Mesodermal cell (in vitro differentiated cells): ENCODE measurements at regions not wholly inside any gene's neighbourhood (a gene's known extent, or its start where the extent isn't known, plus 50 kb on each side); places are given as distances from the start of the nearest gene placed in this dataset.

Experiments used
- H3K27ac ChIP-seq: 2 replicates; pipeline ENCODE4 v1.7.0; 2013; ENCODE audit warnings: mild to moderate bottlenecking, low read depth, low read length, moderate library complexity; ENCODE audit not compliant: severe bottlenecking
- H3K36me3 ChIP-seq: 2 replicates; pipeline ENCODE4 v1.7.1; 2013; ENCODE audit warnings: mild to moderate bottlenecking, low read length, moderate library complexity; ENCODE audit not compliant: control insufficient read depth, insufficient read depth
- H3K4me1 ChIP-seq: one replicate; pipeline ENCODE4 v1.7.1; 2013; ENCODE audit warnings: mild to moderate bottlenecking, low read length; ENCODE audit not compliant: insufficient read depth, control insufficient read depth, poor library complexity, severe bottlenecking
- H3K4me3 ChIP-seq: 2 replicates; pipeline ENCODE4 v1.7.0; 2013; ENCODE audit warnings: low read length, control low read depth, mild to moderate bottlenecking; ENCODE audit not compliant: insufficient read depth, poor library complexity, severe bottlenecking; ENCODE audit errors: extremely low read depth
- H3K9me3 ChIP-seq: 2 replicates; pipeline ENCODE4 v1.7.1; 2013; ENCODE audit warnings: mild to moderate bottlenecking, low read length, moderate library complexity; ENCODE audit not compliant: control insufficient read depth
- WGBS, 2 experiments: methylation state at CpG; one replicate each; pipeline ENCODE4 v1.1.5; 2013; ENCODE audit warnings: missing lambda C conversion rate in 2 of 2; ENCODE audit not compliant: insufficient coverage in 2 of 2; 5-methylcytosine and 5-hydroxymethylcytosine counted together

DNA sequence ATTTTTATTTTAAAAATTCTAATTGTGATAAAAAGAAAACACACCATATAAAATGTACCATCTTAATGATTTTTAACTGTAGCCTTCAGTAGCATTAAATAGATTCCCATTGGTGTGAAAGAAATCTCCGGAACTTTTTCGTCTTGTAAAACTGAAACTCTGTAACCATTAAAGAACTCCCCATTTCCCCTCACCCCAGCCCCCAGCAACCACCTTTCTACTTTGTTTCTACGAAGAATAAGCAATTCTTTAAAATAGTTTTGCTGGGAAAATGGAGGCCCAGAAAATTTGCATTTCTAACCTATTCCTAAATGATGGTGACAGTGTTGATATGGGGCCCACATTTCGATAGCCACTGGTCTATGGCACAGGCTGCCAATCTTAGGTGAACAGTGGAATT, 305.4 kb upstream of the PFKP start:
- no peaks in the 10 kb centered on the region for H3K4me1 ChIP-seq
- 75 to 88% methylated on average over 1 to 2 of the region's 4 CpGs for whole genome bisulfite sequencing, 2 experiments
- H3K4me3 ChIP-seq = no peak overlapping the region
- H3K27ac ChIP-seq = no peak overlapping the region
- no peaks in the 10 kb centered on the region for H3K36me3 ChIP-seq
- no peaks in the 10 kb centered on the region for H3K9me3 ChIP-seq

DNA sequence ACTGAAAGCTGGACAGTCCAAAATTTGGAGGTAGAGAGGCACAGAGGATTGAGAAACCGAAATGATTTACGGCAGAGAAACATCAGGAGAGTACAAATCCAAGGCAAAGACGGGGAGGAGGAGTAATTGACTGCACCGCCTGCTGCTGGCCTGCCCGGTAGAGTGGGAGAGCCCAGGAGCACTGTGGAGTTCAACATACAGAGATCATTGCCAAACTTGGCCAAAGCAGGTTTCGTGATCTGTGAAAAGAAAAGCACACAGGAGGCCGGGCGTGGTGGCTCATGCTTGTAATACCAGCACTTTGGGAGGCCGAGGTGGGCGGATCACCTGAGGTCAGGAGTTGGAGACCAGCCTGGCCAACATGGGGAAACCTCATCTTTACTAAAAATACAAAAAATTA, 306.0 kb upstream of the PFKP start:
- WGBS, 2 experiments = 84 to 86% methylated on average over 10 of the region's 10 CpGs
- H3K4me3 ChIP-seq = no peak overlapping the region
- H3K4me1 ChIP-seq = no peaks in the 10 kb centered on the region
- no peak overlapping the region for H3K27ac ChIP-seq
- no peaks in the 10 kb centered on the region for H3K9me3 ChIP-seq
- H3K36me3 ChIP-seq = no peaks in the 10 kb centered on the region

DNA sequence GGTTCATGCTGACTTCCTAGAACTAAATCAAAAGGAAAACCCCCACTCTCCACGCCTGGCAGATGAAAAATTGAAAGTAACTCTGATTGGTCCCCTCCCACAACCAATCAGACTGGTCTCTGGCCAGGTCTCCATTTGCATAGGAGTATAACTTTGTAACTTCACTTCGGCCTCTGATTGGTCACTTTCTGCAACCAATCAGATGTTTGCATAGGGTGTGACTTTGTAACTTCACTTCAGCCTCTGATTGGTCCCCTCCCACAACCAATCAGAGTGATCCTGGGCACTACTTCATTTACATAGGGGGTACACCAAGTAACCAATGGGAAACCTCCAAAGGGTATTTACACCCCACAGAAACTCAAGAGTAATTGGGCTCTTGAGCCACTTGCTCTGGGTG, 306.6 kb upstream of the PFKP start:
- Histone ChIP-seq H3K4me1 (no peaks in the 10 kb centered on the region), H3K27ac (no peak overlapping the region), H3K9me3 (no peaks in the 10 kb centered on the region), H3K4me3 (no peak overlapping the region), H3K36me3 (no peaks in the 10 kb centered on the region)
- WGBS, 2 experiments = 83 to 86% methylated on average over 1 of the region's 2 CpGs

DNA sequence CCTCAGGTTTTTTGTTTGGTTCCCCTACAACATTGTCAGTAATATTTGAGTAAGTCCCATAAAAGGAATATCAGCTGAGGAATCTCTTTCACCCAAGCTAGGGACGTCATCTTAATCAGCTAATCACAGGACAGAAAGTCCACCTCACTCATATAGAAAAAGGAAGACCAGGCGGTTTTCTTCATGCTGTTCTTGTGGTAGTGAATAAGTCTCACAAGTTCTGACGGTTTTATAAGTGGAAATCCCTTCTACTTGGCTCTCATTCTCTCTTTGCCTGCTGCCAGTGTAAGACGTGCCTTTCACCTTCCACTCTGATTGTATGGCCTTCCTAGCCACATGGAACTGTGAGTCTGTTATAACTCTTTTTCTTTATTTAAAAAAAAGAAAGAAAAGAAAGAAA, 308.1 kb upstream of the PFKP start:
- no peaks in the 10 kb centered on the region for H3K4me1 ChIP-seq

DNA sequence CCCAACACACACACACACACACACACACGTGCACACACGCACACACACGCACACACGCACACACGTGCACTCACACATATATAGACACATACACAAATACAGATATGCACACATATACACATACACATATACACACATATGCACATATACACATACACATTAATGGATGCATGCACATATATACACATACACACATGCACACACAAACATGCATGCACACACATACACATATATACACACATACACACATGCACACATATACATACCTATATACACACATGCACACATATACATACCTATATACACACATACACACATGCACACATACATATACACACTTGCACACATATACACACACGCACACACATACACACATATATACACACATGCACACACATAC, 312.4 kb upstream of the PFKP start:
- Histone ChIP-seq H3K27ac (no peak overlapping the region), H3K4me1 (no peaks in the 10 kb centered on the region), H3K36me3 (no peaks in the 10 kb centered on the region), H3K9me3 (no peaks in the 10 kb centered on the region), H3K4me3 (no peak overlapping the region)
- WGBS, 2 experiments = 43 to 54% methylated on average over 5 to 6 of the region's 6 CpGs

More for the DNA sequence above, 308.1 kb upstream of the PFKP start:
- H3K9me3 ChIP-seq = no peaks in the 10 kb centered on the region
- H3K36me3 ChIP-seq = no peaks in the 10 kb centered on the region
- H3K4me3 ChIP-seq = no peak overlapping the region
- H3K27ac ChIP-seq = no peak overlapping the region
- WGBS, 2 experiments = 80% methylated on average over 1 of the region's 4 CpGs; no CpG with 5 or more reads in 1 of the 2 experiments

DNA sequence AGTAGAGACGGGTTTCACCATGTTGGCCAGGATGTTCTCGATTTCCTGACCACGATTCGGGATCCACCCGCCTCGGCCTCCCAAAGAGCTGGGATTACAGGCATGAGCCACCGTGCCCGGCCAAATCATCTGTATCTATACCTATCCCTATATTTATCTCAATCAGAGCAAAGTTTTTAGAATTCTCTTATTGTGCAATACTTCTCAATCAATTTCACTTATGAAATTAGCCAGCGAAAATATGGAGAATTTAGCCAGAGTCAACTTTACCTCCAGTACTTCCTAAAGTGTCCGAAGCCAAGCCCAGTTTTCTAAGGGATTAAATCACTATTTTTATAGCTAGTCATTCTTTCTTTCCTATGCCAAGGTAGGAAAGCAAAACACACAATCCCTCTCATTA, 319.1 kb upstream of the PFKP start:
- WGBS, 2 experiments = 90 to 96% methylated on average over 9 to 10 of the region's 10 CpGs
- Histone ChIP-seq H3K27ac (no peak overlapping the region), H3K36me3 (no peaks in the 10 kb centered on the region), H3K9me3 (no peaks in the 10 kb centered on the region), H3K4me3 (no peak overlapping the region), H3K4me1 (no peaks in the 10 kb centered on the region)

DNA sequence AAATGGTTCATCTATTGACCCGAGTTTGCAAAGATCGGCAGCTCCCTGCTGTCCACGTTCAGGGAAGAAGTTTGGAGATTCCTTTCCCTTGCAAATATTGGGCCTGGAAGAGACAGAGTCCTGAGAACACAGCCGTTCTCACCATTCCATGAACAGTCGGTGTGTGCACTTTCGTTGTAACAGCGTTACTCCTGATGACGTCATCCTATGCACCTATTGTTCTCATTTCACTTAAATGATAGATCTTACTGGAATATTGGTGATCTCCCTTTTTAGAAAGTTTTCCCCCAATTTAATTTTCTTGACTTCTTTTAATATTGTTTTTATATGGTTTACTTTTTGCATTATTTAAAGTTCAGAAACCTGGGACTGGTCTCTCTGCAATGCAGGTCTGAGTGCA, 320.7 kb upstream of the PFKP start:
- H3K36me3 ChIP-seq = no peaks in the 10 kb centered on the region
- no peak overlapping the region for H3K4me3 ChIP-seq
- WGBS, 2 experiments = 83 to 84% methylated on average over 7 of the region's 8 CpGs
- no peaks in the 10 kb centered on the region for H3K9me3 ChIP-seq
- no peaks in the 10 kb centered on the region for H3K4me1 ChIP-seq
- H3K27ac ChIP-seq = no peak overlapping the region

DNA sequence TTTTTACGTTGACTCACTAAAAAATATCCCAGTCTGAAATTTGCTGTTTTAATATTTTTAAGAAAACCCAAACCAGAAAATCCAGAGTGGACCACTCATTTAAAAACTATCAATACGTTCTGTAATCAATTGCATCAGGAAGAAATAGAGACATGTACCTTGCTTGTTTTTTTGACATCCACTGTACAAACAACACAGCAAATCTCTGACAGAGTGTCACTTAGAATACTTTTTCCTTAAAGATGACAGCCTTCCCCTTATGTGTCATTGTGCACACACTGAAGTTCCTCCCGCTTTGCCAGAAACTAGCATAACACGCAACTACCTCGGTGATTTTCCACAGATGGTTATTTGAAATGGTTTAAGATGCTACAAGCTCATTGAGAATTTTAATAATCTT, 321.7 kb upstream of the PFKP start:
- no peak overlapping the region for H3K4me3 ChIP-seq
- no peaks in the 10 kb centered on the region for H3K36me3 ChIP-seq
- 100% methylated on average over 1 to 3 of the region's 5 CpGs for WGBS, 2 experiments
- no peaks in the 10 kb centered on the region for H3K4me1 ChIP-seq
- H3K27ac ChIP-seq = no peak overlapping the region
- no peaks in the 10 kb centered on the region for H3K9me3 ChIP-seq

DNA sequence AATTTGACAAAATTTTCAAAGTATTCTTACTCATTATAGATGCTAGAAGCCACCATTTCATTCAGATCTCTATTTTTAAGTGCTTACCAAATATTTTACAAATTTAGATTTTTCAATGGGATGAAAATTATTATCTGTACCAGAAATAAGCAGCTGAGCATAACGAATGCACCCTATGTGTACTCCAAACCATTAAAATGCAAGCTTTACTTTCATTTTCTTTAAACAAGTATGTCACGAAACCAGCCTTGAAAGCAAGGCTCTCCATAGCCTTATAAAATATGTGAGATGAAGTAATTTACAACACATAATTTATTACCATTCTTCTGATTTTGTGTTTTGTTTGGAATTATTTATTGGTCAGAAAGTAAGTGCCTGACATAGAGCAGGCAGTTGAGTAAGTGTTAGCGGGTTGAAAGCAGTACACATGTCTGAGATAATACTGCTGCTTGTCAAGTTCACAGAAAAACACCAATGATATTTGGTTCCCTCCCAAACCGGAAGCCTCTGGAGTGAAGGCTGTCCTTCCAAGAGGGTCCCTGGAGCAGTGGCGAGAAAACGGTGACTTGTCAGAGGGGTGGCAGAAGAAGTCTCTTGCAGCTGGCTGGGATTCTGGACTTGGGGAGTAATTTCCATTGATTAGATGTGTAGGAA, 322.7 kb upstream of the PFKP start:
- H3K9me3 ChIP-seq = no peaks in the 10 kb centered on the region
- H3K27ac ChIP-seq = no peak overlapping the region
- 76 to 83% methylated on average over 2 to 3 of the region's 6 CpGs for WGBS, 2 experiments
- no peaks in the 10 kb centered on the region for H3K36me3 ChIP-seq
- no peak overlapping the region for H3K4me3 ChIP-seq
- H3K4me1 ChIP-seq = no peaks in the 10 kb centered on the region

DNA sequence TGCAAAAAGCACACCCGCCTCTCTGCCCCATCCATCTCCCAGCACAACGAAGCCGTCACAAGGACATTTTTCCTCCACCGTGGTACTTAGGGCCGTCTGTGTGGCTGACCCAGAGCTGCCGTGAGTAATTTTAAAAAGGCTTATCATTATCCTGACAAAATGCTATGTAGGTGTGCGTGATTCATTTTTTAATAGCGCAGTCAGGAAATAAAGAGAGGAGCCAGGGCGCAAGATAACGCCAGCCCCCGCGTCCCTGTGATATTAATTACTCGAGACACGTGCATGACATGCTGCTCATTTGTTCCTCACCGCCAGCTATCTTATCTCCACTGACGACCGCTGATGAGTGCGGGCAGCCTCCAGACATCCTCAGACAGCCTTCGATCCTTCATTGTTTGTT, 332.7 kb upstream of the PFKP start:
- Histone ChIP-seq H3K9me3 (no peaks in the 10 kb centered on the region), H3K36me3 (no peaks in the 10 kb centered on the region), H3K4me1 (no peaks in the 10 kb centered on the region), H3K4me3 (no peak overlapping the region), H3K27ac (no peak overlapping the region)
- WGBS, 2 experiments = 88 to 97% methylated on average over 10 to 15 of the region's 19 CpGs

DNA sequence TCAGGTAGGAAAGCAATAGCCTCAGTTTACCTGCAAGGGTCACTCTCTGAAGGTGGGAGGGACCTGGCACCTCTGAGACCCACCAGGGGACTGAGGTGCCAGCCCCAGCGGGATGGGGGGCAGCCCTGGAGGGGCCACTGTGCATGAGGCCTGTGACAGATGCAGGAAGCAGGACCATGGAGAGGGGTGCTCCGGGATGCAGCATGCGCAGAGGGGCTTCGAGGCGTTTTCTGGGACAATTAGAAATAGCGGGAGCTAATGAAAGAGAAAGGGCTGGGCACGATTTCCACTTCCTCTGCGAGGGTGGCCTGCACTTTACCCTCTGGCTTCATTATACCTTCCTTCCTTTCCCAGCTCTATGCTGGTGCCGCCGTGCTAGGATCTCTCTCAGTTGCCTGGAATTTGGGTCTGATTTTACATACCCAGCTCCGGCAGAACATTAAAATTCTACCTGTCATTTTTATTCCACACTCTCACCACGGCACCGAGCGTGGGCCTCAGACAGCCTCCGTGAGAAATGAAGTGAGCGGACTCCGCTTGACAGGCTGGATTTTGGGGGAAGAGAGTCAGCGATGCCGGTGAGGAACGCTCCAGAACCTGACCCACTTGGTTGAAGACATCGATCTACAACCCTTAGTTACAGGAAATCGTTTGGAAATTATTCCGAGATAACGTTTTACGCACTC, 333.9 kb upstream of the PFKP start:
- 94 to 95% methylated on average over 21 to 23 of the region's 25 CpGs for WGBS, 2 experiments
- Histone ChIP-seq H3K9me3 (no peaks in the 10 kb centered on the region), H3K27ac (no peak overlapping the region), H3K4me1 (no peaks in the 10 kb centered on the region), H3K36me3 (no peaks in the 10 kb centered on the region), H3K4me3 (no peak overlapping the region)
